Stomach (tissue), 4 donors: ENCODE measurements at regions not wholly inside any gene's neighbourhood (a gene's known extent, or its start where the extent isn't known, plus 50 kb on each side); places are given as distances from the start of the nearest gene placed in this dataset.

Source experiments
- EP300 ChIP-seq: sonication (generic); formaldehyde crosslinking; IDR thresholded peaks from one replicate; pipeline ENCODE4 v1.6.1; 2017; ENCODE audit warnings: antibody characterized with exemption
- POLR2A ChIP-seq, 4 donors: fragments of 450-650 bp; IDR thresholded peaks; one replicate each; pipeline ENCODE4 v1.6.1; 2016; ENCODE audit warnings: antibody characterized with exemption in 4 of 4, control low read depth in 2 of 4, mild to moderate bottlenecking in 1 of 4, moderate library complexity in 1 of 4
- POLR2AphosphoS5 ChIP-seq, 3 donors: sonication (generic); formaldehyde crosslinking; IDR thresholded peaks; one replicate each; pipeline ENCODE4 v1.6.1; 2016; ENCODE audit warnings: antibody characterized with exemption in 3 of 3
- TF ChIP-seq, protein P1 (sequence below), 7 experiments: fragments of 450-650 bp in 4 of 7; fragments of 200-600 bp in 3 of 7; sonication (generic) in 3 of 7; IDR thresholded peaks; one replicate each; pipeline ENCODE4 v1.5.1; 2016 to 2019; ENCODE audit warnings: antibody characterized with exemption in 7 of 7, control low read depth in 2 of 7, mild to moderate bottlenecking in 1 of 7

DNA sequence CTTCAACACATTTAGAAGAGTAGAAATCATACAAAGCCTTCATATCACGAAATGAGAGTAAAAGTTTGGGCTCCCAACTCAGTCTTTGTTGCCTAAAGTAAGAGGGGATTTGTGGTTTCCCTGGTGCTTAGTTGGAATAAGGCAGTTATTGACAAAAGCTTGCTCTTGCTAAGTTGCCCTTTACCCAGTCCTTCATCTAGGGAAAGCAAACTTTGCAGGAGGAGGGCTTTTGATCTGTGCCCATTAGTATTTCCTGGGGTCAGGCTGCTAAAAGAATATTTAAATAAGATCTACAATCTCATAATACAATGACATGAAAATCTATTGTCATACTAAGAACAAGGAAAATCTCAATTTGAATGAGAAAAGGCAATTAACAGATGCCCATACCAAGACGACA lies 84.1 kb upstream of the ACO1 start:
- TF ChIP-seq, protein P1, sequence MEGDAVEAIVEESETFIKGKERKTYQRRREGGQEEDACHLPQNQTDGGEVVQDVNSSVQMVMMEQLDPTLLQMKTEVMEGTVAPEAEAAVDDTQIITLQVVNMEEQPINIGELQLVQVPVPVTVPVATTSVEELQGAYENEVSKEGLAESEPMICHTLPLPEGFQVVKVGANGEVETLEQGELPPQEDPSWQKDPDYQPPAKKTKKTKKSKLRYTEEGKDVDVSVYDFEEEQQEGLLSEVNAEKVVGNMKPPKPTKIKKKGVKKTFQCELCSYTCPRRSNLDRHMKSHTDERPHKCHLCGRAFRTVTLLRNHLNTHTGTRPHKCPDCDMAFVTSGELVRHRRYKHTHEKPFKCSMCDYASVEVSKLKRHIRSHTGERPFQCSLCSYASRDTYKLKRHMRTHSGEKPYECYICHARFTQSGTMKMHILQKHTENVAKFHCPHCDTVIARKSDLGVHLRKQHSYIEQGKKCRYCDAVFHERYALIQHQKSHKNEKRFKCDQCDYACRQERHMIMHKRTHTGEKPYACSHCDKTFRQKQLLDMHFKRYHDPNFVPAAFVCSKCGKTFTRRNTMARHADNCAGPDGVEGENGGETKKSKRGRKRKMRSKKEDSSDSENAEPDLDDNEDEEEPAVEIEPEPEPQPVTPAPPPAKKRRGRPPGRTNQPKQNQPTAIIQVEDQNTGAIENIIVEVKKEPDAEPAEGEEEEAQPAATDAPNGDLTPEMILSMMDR (IDR thresholded peaks at IDR 0.05) = no peak
- TF ChIP-seq POLR2A (IDR thresholded peaks at IDR 0.05) = no peak
- no peak for TF ChIP-seq EP300
- no peak for TF ChIP-seq POLR2AphosphoS5 (IDR thresholded peaks at IDR 0.05)
